ENCODE measurements at regions not wholly inside any gene's neighbourhood (a gene's known extent, or its start where the extent isn't known, plus 50 kb on each side); places are given as distances from the start of the nearest gene placed in this dataset.

- TF ChIP-seq CHD7 (IDR thresholded peaks at IDR 0.05; ENCODE audit: insufficient replicate concordance, low read length) (no peak), TAF7 (optimal IDR thresholded peaks at IDR 0.05; ENCODE audit: borderline replicate concordance, low read depth, low read length) (no peak)
These were observed 228.6 kb upstream of the LYPLAL1 start (continued) for GRCh38 chr1:218945050-218945449.
